ENCODE measurements at regions not wholly inside any gene's neighbourhood (a gene's known extent, or its start where the extent isn't known, plus 50 kb on each side); places are given as distances from the start of the nearest gene placed in this dataset.
"Not testable (repeated sequence)": the region's sequence is repeated elsewhere in the genome, so short reads cannot be mapped to it uniquely, and the experiment has no call there.

- H3K4me1 ChIP-seq (ENCODE audit: insufficient read depth), result no peaks in the 10 kb centered on the region
- WGBS, result 92% methylated on average over 4 of the region's 4 CpGs
- no peaks in the 10 kb centered on the region for H3K36me3 ChIP-seq (ENCODE audit: insufficient read depth)
- no peak for DNase-seq (ENCODE audit: extremely low spot score)
- H3K27ac ChIP-seq (ENCODE audit: low read depth), result no peak overlapping the region
- no peak overlapping the region for H3K4me3 ChIP-seq (ENCODE audit: low read depth, low read length)
Measured at GRCh38 chr10:60524541-60524940, 134.9 kb upstream of the ANK3 start.

- not testable (repeated sequence) for H3K4me1 ChIP-seq (ENCODE audit: insufficient read depth); H3K4me3 ChIP-seq (ENCODE audit: low read depth, low read length); H3K36me3 ChIP-seq (ENCODE audit: insufficient read depth); H3K27ac ChIP-seq (ENCODE audit: low read depth); DNase-seq (ENCODE audit: extremely low spot score)
- 90% methylated on average over 2 of the region's 4 CpGs for WGBS
Measured at GRCh38 chr10:60523371-60523770, 133.7 kb upstream of the ANK3 start.

- WGBS, result 88% methylated on average over 2 of the region's 2 CpGs
- DNase-seq (ENCODE audit: extremely low spot score), result no peak
- H3K27ac ChIP-seq (ENCODE audit: low read depth), result no peak overlapping the region
- no peak overlapping the region for H3K4me3 ChIP-seq (ENCODE audit: low read depth, low read length)
- H3K36me3 ChIP-seq (ENCODE audit: insufficient read depth), result no peaks in the 10 kb centered on the region
- H3K4me1 ChIP-seq (ENCODE audit: insufficient read depth), result no peaks in the 10 kb centered on the region
Measured at GRCh38 chr10:60522617-60523016, 132.9 kb upstream of the ANK3 start.

- DNase-seq (ENCODE audit: extremely low spot score), result no peak
- 56% methylated on average over 3 of the region's 3 CpGs for WGBS
- H3K4me1 ChIP-seq (ENCODE audit: insufficient read depth), result no peaks in the 10 kb centered on the region
- no peak overlapping the region for H3K4me3 ChIP-seq (ENCODE audit: low read depth, low read length)
- no peak overlapping the region for H3K27ac ChIP-seq (ENCODE audit: low read depth)
- H3K36me3 ChIP-seq (ENCODE audit: insufficient read depth), result no peaks in the 10 kb centered on the region
Measured at GRCh38 chr10:60521974-60522405, 132.3 kb upstream of the ANK3 start.

- WGBS, result 85% methylated on average over 4 of the region's 4 CpGs
- Histone ChIP-seq H3K27ac (ENCODE audit: low read depth) (no peak overlapping the region), H3K36me3 (ENCODE audit: insufficient read depth) (no peaks in the 10 kb centered on the region), H3K4me3 (ENCODE audit: low read depth, low read length) (no peak overlapping the region), H3K4me1 (ENCODE audit: insufficient read depth) (no peaks in the 10 kb centered on the region)
- DNase-seq (ENCODE audit: extremely low spot score), result no peak
Measured at GRCh38 chr10:60518745-60519144, 129.1 kb upstream of the ANK3 start.

- H3K4me1 ChIP-seq (ENCODE audit: insufficient read depth), result no peaks in the 10 kb centered on the region
- H3K36me3 ChIP-seq (ENCODE audit: insufficient read depth), result no peaks in the 10 kb centered on the region
- H3K4me3 ChIP-seq (ENCODE audit: low read depth, low read length), result no peak overlapping the region
- H3K27ac ChIP-seq (ENCODE audit: low read depth), result no peak overlapping the region
- no peak for DNase-seq (ENCODE audit: extremely low spot score)
- 89% methylated on average over 3 of the region's 3 CpGs for WGBS
Measured at GRCh38 chr10:60517805-60518204, 128.1 kb upstream of the ANK3 start.

GRCh38 chr10:60513281-60513680 lies 123.6 kb upstream of the ANK3 start:
- no peak overlapping the region for H3K4me3 ChIP-seq (ENCODE audit: low read depth, low read length)
- H3K36me3 ChIP-seq (ENCODE audit: insufficient read depth), result no peaks in the 10 kb centered on the region
- DNase-seq (ENCODE audit: extremely low spot score), result no peak
- no peaks in the 10 kb centered on the region for H3K4me1 ChIP-seq (ENCODE audit: insufficient read depth)
- H3K27ac ChIP-seq (ENCODE audit: low read depth), result no peak overlapping the region

- H3K4me1 ChIP-seq (ENCODE audit: insufficient read depth), result no peaks in the 10 kb centered on the region
- H3K27ac ChIP-seq (ENCODE audit: low read depth), result no peak overlapping the region
- H3K36me3 ChIP-seq (ENCODE audit: insufficient read depth), result no peaks in the 10 kb centered on the region
- no peak overlapping the region for H3K4me3 ChIP-seq (ENCODE audit: low read depth, low read length)
- DNase-seq (ENCODE audit: extremely low spot score), result no peak
- 82% methylated on average over 2 of the region's 2 CpGs for WGBS
Measured at GRCh38 chr10:60511477-60512229, 122.0 kb upstream of the ANK3 start.

GRCh38 chr10:60508831-60509230 lies 119.2 kb upstream of the ANK3 start:
- 78% methylated on average over 2 of the region's 2 CpGs for WGBS
- Histone ChIP-seq H3K4me1 (ENCODE audit: insufficient read depth) (no peaks in the 10 kb centered on the region), H3K36me3 (ENCODE audit: insufficient read depth) (no peaks in the 10 kb centered on the region), H3K4me3 (ENCODE audit: low read depth, low read length) (no peak overlapping the region), H3K27ac (ENCODE audit: low read depth) (no peak overlapping the region)
- no peak for DNase-seq (ENCODE audit: extremely low spot score)

- no peak for DNase-seq (ENCODE audit: extremely low spot score)
- H3K4me1 ChIP-seq (ENCODE audit: insufficient read depth), result no peaks in the 10 kb centered on the region
Measured at GRCh38 chr10:60508037-60508436, 118.4 kb upstream of the ANK3 start.

GRCh38 chr10:60502621-60503020 lies 112.9 kb upstream of the ANK3 start:
- DNase-seq (ENCODE audit: extremely low spot score), result no peak
- Histone ChIP-seq H3K4me3 (ENCODE audit: low read depth, low read length) (no peak overlapping the region), H3K36me3 (ENCODE audit: insufficient read depth) (no peaks in the 10 kb centered on the region), H3K27ac (ENCODE audit: low read depth) (no peak overlapping the region), H3K4me1 (ENCODE audit: insufficient read depth) (no peaks in the 10 kb centered on the region)
- 97% methylated on average over 4 of the region's 4 CpGs for WGBS

More at GRCh38 chr10:60508037-60508436, 118.4 kb upstream of the ANK3 start:
- H3K36me3 ChIP-seq (ENCODE audit: insufficient read depth), result no peaks in the 10 kb centered on the region
- H3K27ac ChIP-seq (ENCODE audit: low read depth), result no peak overlapping the region
- no peak overlapping the region for H3K4me3 ChIP-seq (ENCODE audit: low read depth, low read length)
- 93% methylated on average over 3 of the region's 3 CpGs for WGBS

GRCh38 chr10:60498985-60499384 lies 109.3 kb upstream of the ANK3 start:
- no peak for DNase-seq (ENCODE audit: extremely low spot score)
- Histone ChIP-seq H3K4me3 (ENCODE audit: low read depth, low read length) (no peak overlapping the region), H3K36me3 (ENCODE audit: insufficient read depth) (no peaks in the 10 kb centered on the region), H3K27ac (ENCODE audit: low read depth) (no peak overlapping the region), H3K4me1 (ENCODE audit: insufficient read depth) (no peaks in the 10 kb centered on the region)
- 90% methylated on average over 3 of the region's 3 CpGs for WGBS

- no peak for DNase-seq (ENCODE audit: extremely low spot score)
- H3K4me3 ChIP-seq (ENCODE audit: low read depth, low read length), result no peak overlapping the region
- no peaks in the 10 kb centered on the region for H3K4me1 ChIP-seq (ENCODE audit: insufficient read depth)
- H3K27ac ChIP-seq (ENCODE audit: low read depth), result no peak overlapping the region
- 20% methylated on average over 1 of the region's 1 CpG for WGBS
- H3K36me3 ChIP-seq (ENCODE audit: insufficient read depth), result no peaks in the 10 kb centered on the region
Measured at GRCh38 chr10:60497364-60497763, 107.7 kb upstream of the ANK3 start.

- H3K4me3 ChIP-seq (ENCODE audit: low read depth, low read length), result no peak overlapping the region
- DNase-seq (ENCODE audit: extremely low spot score), result no peak
- 71% methylated on average over 2 of the region's 2 CpGs for WGBS
- no peaks in the 10 kb centered on the region for H3K4me1 ChIP-seq (ENCODE audit: insufficient read depth)
- H3K27ac ChIP-seq (ENCODE audit: low read depth), result no peak overlapping the region
- no peaks in the 10 kb centered on the region for H3K36me3 ChIP-seq (ENCODE audit: insufficient read depth)
Measured at GRCh38 chr10:60496181-60496580, 106.5 kb upstream of the ANK3 start.

Measured in urinary bladder (tissue), 3 donors.